SK-N-SH (cell line): ENCODE measurements at regions not wholly inside any gene's neighbourhood (a gene's known extent, or its start where the extent isn't known, plus 50 kb on each side); places are given as distances from the start of the nearest gene placed in this dataset.

Source experiments
- CTCF ChIA-PET: fragments of 300-600, 350-600 bp; formaldehyde crosslinking; extraction: SDS; loops from one replicate; lab custom pipeline; 2021; lab: Yijun Ruan, JAX
- POLR2A ChIA-PET: fragments of 350-600 bp; sonication (Branson Sonifier 250); formaldehyde crosslinking; extraction: SDS; loops from one replicate; lab custom pipeline; 2020; ENCODE audit warnings: antibody characterized with exemption, inconsistent platforms; lab: Yijun Ruan, JAX
- DNase-seq: peaks from one replicate; pipeline ENCODE4 v3.0.0; 2012
- H2AFZ ChIP-seq: fragments of 200-600 bp; sonication (generic); 2 replicates; pipeline ENCODE4 v1.8.1; 2016; ENCODE audit warnings: antibody characterized with exemption, mild to moderate bottlenecking, low read depth
- H3F3A ChIP-seq: fragments of 200-600 bp; sonication (generic); replicated peaks from 2 replicates; pipeline ENCODE3; 2016; ENCODE audit warnings: antibody characterized with exemption, mild to moderate bottlenecking; ENCODE audit not compliant: insufficient read depth
- H3K27ac ChIP-seq, 2 experiments: fragments of 200-500 bp in 1 of 2; fragments of 200-600 bp in 1 of 2; sonication (Bioruptor generic) in 1 of 2; sonication (generic), shearing (Covaris generic) in 1 of 2; 2 replicates each; pipeline versions ENCODE4 v1.5.1 to v1.6.1; 2014 to 2016; ENCODE audit warnings: low read depth in 2 of 2, inconsistent platforms in 1 of 2, low read length in 1 of 2, mild to moderate bottlenecking in 1 of 2, mixed read lengths in 1 of 2
- H3K27me3 ChIP-seq: fragments of 200-600 bp; sonication (generic), shearing (Covaris generic); 2 replicates; pipeline ENCODE4 v1.6.1; 2016; ENCODE audit warnings: mixed run types; ENCODE audit not compliant: insufficient read depth
- H3K36me3 ChIP-seq, 2 experiments: fragments of 200-500 bp in 1 of 2; fragments of 200-600 bp in 1 of 2; sonication (Bioruptor generic) in 1 of 2; sonication (generic) in 1 of 2; replicated peaks in 1 of 2; 2 replicates each; pipeline versions ENCODE3 to v1.5.1; 2014 to 2016; ENCODE audit warnings: low read length in 1 of 2, mild to moderate bottlenecking in 1 of 2; ENCODE audit not compliant: insufficient read depth in 2 of 2, control insufficient read depth in 1 of 2
- H3K4me1 ChIP-seq, 2 experiments: fragments of 200-500 bp in 1 of 2; fragments of 200-600 bp in 1 of 2; sonication (Bioruptor generic) in 1 of 2; sonication (generic), shearing (Covaris generic) in 1 of 2; 2 replicates each; pipeline versions ENCODE4 v1.5.1 to v1.6.1; 2014 to 2016; ENCODE audit warnings: low read depth in 1 of 2, low read length in 1 of 2, mixed run types in 1 of 2; ENCODE audit not compliant: insufficient read depth in 2 of 2, control insufficient read depth in 1 of 2
- H3K4me2 ChIP-seq: fragments of 200-600 bp; sonication (generic), shearing (Covaris generic); 2 replicates; pipeline ENCODE4 v1.6.1; 2017; ENCODE audit warnings: mixed run types
- H3K4me3 ChIP-seq, 2 experiments: fragments of 200-500 bp in 1 of 2; fragments of 200-600 bp in 1 of 2; sonication (Bioruptor generic) in 1 of 2; sonication (generic), shearing (Covaris generic) in 1 of 2; 2 replicates each; pipeline versions ENCODE4 v1.5.1 to v1.8.1; 2014 to 2016; ENCODE audit warnings: low read depth in 2 of 2, inconsistent platforms in 1 of 2, low read length in 1 of 2, mild to moderate bottlenecking in 1 of 2, mixed read lengths in 1 of 2, moderate library complexity in 1 of 2
- H3K79me2 ChIP-seq: fragments of 200-600 bp; sonication (generic); 2 replicates; pipeline ENCODE4 v1.8.1; 2017; ENCODE audit warnings: mild to moderate bottlenecking; ENCODE audit not compliant: insufficient read depth
- H3K9ac ChIP-seq: fragments of 200-600 bp; sonication (generic); 2 replicates; pipeline ENCODE4 v1.6.1; 2017; ENCODE audit warnings: mixed run types
- H3K9me2 ChIP-seq: fragments of 200-600 bp; sonication (generic); 2 replicates; pipeline ENCODE4 v1.6.1; 2017; ENCODE audit warnings: mixed run types
- H3K9me3 ChIP-seq: fragments of 200-600 bp; sonication (generic); 2 replicates; pipeline ENCODE4 v1.6.1; 2017; ENCODE audit warnings: mixed run types, mild to moderate bottlenecking, moderate library complexity
- H4K20me1 ChIP-seq: fragments of 200-600 bp; sonication (generic); 2 replicates; pipeline ENCODE4 v1.6.1; 2017; ENCODE audit warnings: mild to moderate bottlenecking, mixed run types; ENCODE audit not compliant: insufficient read depth
- EP300 ChIP-seq, 2 experiments: IDR thresholded peaks; 2 replicates each; pipeline versions ENCODE4 v1.4.0 to v1.6.1; 2012; ENCODE audit warnings: borderline replicate concordance in 1 of 2, low read depth in 1 of 2, low read length in 1 of 2
- EZH2phosphoT487 ChIP-seq: fragments of 200-600 bp; sonication (generic); IDR thresholded peaks from 2 replicates; pipeline ENCODE4 v1.6.1; 2017; ENCODE audit warnings: low read depth, mixed run types, mild to moderate bottlenecking, antibody characterized with exemption, moderate library complexity, borderline replicate concordance
- FOXJ3 ChIP-seq: sonication (generic); formaldehyde crosslinking; IDR thresholded peaks from 2 replicates; pipeline ENCODE4 v1.5.1; 2020; ENCODE audit warnings: mild to moderate bottlenecking, missing genetic modification reagents
- GABPA ChIP-seq: IDR thresholded peaks from 2 replicates; pipeline ENCODE4 v1.4.0; 2012; ENCODE audit warnings: low read depth, mild to moderate bottlenecking
- GATA2 ChIP-seq: sonication (generic); formaldehyde crosslinking; IDR thresholded peaks from 2 replicates; pipeline ENCODE4 v1.5.0; 2020; ENCODE audit warnings: mild to moderate bottlenecking, missing genetic modification reagents
- MAX ChIP-seq: IDR thresholded peaks from 2 replicates; pipeline ENCODE4 v1.4.0; 2012; ENCODE audit warnings: low read depth
- NFIC ChIP-seq: IDR thresholded peaks from 2 replicates; pipeline ENCODE4 v1.4.0; 2012; ENCODE audit warnings: borderline replicate concordance
- PBX3 ChIP-seq: IDR thresholded peaks from 2 replicates; pipeline ENCODE4; 2012
- POLR2AphosphoS5 ChIP-seq: IDR thresholded peaks from 2 replicates; pipeline ENCODE4 v1.6.1; 2012; ENCODE audit warnings: low read depth, low read length
- RAD21 ChIP-seq: IDR thresholded peaks from 2 replicates; pipeline ENCODE4 v1.6.1; 2012; ENCODE audit warnings: mild to moderate bottlenecking, low read length
- RCOR1 ChIP-seq: fragments of 150-350 bp; IDR thresholded peaks from 2 replicates; pipeline ENCODE4 v1.6.1; 2017; ENCODE audit warnings: antibody characterized with exemption, low read length
- RXRA ChIP-seq: IDR thresholded peaks from 2 replicates; pipeline ENCODE4 v1.4.0; 2012; ENCODE audit warnings: low read depth, mild to moderate bottlenecking, borderline replicate concordance
- TAF1 ChIP-seq: IDR thresholded peaks from 2 replicates; pipeline ENCODE4 v1.6.1; 2012; ENCODE audit warnings: low read depth, mild to moderate bottlenecking, low read length, moderate library complexity, borderline replicate concordance
- TCF12 ChIP-seq: IDR thresholded peaks from 2 replicates; pipeline ENCODE4 v1.4.0; 2012
- TEAD4 ChIP-seq: IDR thresholded peaks from 2 replicates; pipeline ENCODE4 v1.4.0; 2012; ENCODE audit warnings: mild to moderate bottlenecking, borderline replicate concordance; ENCODE audit not compliant: insufficient read depth
- USF2 ChIP-seq: fragments of 150-350 bp; IDR thresholded peaks from 2 replicates; pipeline ENCODE4 v1.6.1; 2017; ENCODE audit warnings: antibody characterized with exemption, low read length, low read depth, borderline replicate concordance
- YY1 ChIP-seq: IDR thresholded peaks from 2 replicates; pipeline ENCODE4 v1.4.0; 2012; ENCODE audit warnings: low read depth, mild to moderate bottlenecking
- WGBS: methylation state at CpG from one replicate; pipeline ENCODE4 v1.1.6; 2017; ENCODE audit warnings: low lambda C conversion rate; 5-methylcytosine and 5-hydroxymethylcytosine counted together

- no peaks in the 10 kb centered on the region for H3K27me3 ChIP-seq
- no peak overlapping the region for H2AFZ ChIP-seq
- H3K27ac ChIP-seq: no peak overlapping the region
- no peaks in the 10 kb centered on the region for H4K20me1 ChIP-seq
- no peaks in the 10 kb centered on the region for H3K79me2 ChIP-seq
- CTCF ChIA-PET: interaction anchor here (1.4 kb wide), 1 partner anchor 9 kb away, joined by 3 read pairs; no protein-coding TSS in a partner anchor
- no peaks in the 10 kb centered on the region for H3K9me3 ChIP-seq
- POLR2A ChIA-PET: no interaction called here
- TF ChIP-seq TEAD4: no peak
- no peak overlapping the region for H3K4me2 ChIP-seq
- peaks cover 4 to 7% of the 10 kb centered on the region in 2 experiments; a peak in 2 of 4 replicates for H3K4me1 ChIP-seq
- H3K9me2 ChIP-seq: no peaks in the 10 kb centered on the region
- WGBS: 50% methylated on average over 1 of the region's 1 CpG
- no peak overlapping the region for H3K9ac ChIP-seq
- no peak for DNase-seq
- H3K36me3 ChIP-seq: no peaks in the 10 kb centered on the region
- H3K4me3 ChIP-seq: no peak overlapping the region
- H3F3A ChIP-seq: no peaks in the 10 kb centered on the region
These were observed 250.6 kb upstream of the PLET1 start for GRCh38 chr11:112511271-112511670.

- CTCF ChIA-PET: interaction anchor here (1.4 kb wide), 1 partner anchor 9 kb away, joined by 3 read pairs; no protein-coding TSS in a partner anchor
These were observed 251.3 kb upstream of the PLET1 start for GRCh38 chr11:112511911-112512310.

More at GRCh38 chr11:112511911-112512310, 251.3 kb upstream of the PLET1 start:
- no peaks in the 10 kb centered on the region for H3K9me2 ChIP-seq
- H3K27me3 ChIP-seq: no peaks in the 10 kb centered on the region
- H2AFZ ChIP-seq: no peak overlapping the region
- no peak overlapping the region for H3K27ac ChIP-seq
- POLR2A ChIA-PET: no interaction called here
- H3K36me3 ChIP-seq: no peaks in the 10 kb centered on the region
- H4K20me1 ChIP-seq: no peaks in the 10 kb centered on the region
- H3K4me3 ChIP-seq: no peak overlapping the region
- TF ChIP-seq POLR2AphosphoS5 (no peak), RCOR1 (no peak), USF2 (no peak), TAF1 (no peak), MAX (no peak), GATA2 (CRISPR knock-in tag) (no peak), EZH2phosphoT487 (no peak), TCF12 (no peak), GABPA (no peak), RXRA (no peak), PBX3 (no peak), TEAD4 (no peak), YY1 (no peak), RAD21 (no peak), FOXJ3 (CRISPR knock-in tag) (no peak), EP300 (IDR thresholded peaks at IDR 0.05; ENCODE audit: borderline replicate concordance in 1 of 2, low read depth in 1 of 2, low read length in 1 of 2) (no peak), NFIC (no peak)
- no peaks in the 10 kb centered on the region for H3F3A ChIP-seq
- no peaks in the 10 kb centered on the region for H3K79me2 ChIP-seq
- peaks cover 4 to 7% of the 10 kb centered on the region in 2 experiments; a peak in 2 of 4 replicates for H3K4me1 ChIP-seq
- no peak for DNase-seq
- H3K4me2 ChIP-seq: no peak overlapping the region
- H3K9ac ChIP-seq: no peak overlapping the region
- WGBS: 13% methylated on average over 1 of the region's 1 CpG
- no peaks in the 10 kb centered on the region for H3K9me3 ChIP-seq
